Activated naive CD4-positive, alpha-beta T cell treated with anti-CD3 and anti-CD28 coated beads for 36 hours (primary cell): ENCODE measurements at regions not wholly inside any gene's neighbourhood (a gene's known extent, or its start where the extent isn't known, plus 50 kb on each side); places are given as distances from the start of the nearest gene placed in this dataset.

Experiments used
- CTCF ChIA-PET: fragments of 350-600 bp; sonication (Branson Sonifier 250); formaldehyde crosslinking; loops from one replicate; lab custom pipeline; 2021; ENCODE audit warnings: antibody characterized with exemption; lab: Charles Lee
- DNase-seq: peaks from one replicate; pipeline ENCODE4 v3.0.0-alpha.2; 2020
- H3K27ac Mint-ChIP-seq: one replicate; pipeline ENCODE4 v1.8.0; 2021; ENCODE audit warnings: mild to moderate bottlenecking, mixed read lengths
- H3K27me3 Mint-ChIP-seq: one replicate; pipeline ENCODE4 v1.8.0; 2021; ENCODE audit warnings: low read depth, mixed read lengths
- H3K36me3 Mint-ChIP-seq: one replicate; pipeline ENCODE4 v1.8.0; 2021; ENCODE audit warnings: low read depth, mixed read lengths
- H3K4me1 Mint-ChIP-seq: one replicate; pipeline ENCODE4 v1.8.0; 2021; ENCODE audit warnings: low read depth, mixed read lengths
- H3K4me3 Mint-ChIP-seq: one replicate; pipeline ENCODE4 v1.8.0; 2021; ENCODE audit warnings: mild to moderate bottlenecking, moderate library complexity, mixed read lengths
- H3K9me3 Mint-ChIP-seq: one replicate; pipeline ENCODE4 v1.8.0; 2021; ENCODE audit warnings: mixed read lengths
- intact Hi-C: fragments of 100-400 bp; cut with micrococcal nuclease; formaldehyde crosslinking; loops from one replicate; pipeline ENCODE4 v1.15.1; 2023

- no peak for DNase-seq
- CTCF ChIA-PET: no interaction called here
- intact Hi-C loops: no loop called here
- no peak overlapping the region for H3K4me3 Mint-ChIP-seq
- H3K4me1 Mint-ChIP-seq: no peaks in the 10 kb centered on the region
- H3K27me3 Mint-ChIP-seq: peaks cover 27% of the 10 kb centered on the region
- H3K27ac Mint-ChIP-seq: no peak overlapping the region
- no peaks in the 10 kb centered on the region for H3K36me3 Mint-ChIP-seq
- no peaks in the 10 kb centered on the region for H3K9me3 Mint-ChIP-seq
Observed at GRCh38 chr16:26744430-26744829, 322.3 kb upstream of the C16orf82 start.

GRCh38 chr16:26747760-26748159 lies 319.0 kb upstream of the C16orf82 start:
- intact Hi-C loops: no loop called here
- DNase-seq: no peak
- H3K4me3 Mint-ChIP-seq: no peak overlapping the region
- CTCF ChIA-PET: interaction anchor here (0.6 kb wide), 1 partner anchor 142 kb away, joined by 3 read pairs; no protein-coding TSS in a partner anchor
- H3K9me3 Mint-ChIP-seq: no peaks in the 10 kb centered on the region
- H3K27ac Mint-ChIP-seq: no peak overlapping the region
- no peaks in the 10 kb centered on the region for H3K4me1 Mint-ChIP-seq
- H3K36me3 Mint-ChIP-seq: no peaks in the 10 kb centered on the region
- peaks cover 38% of the 10 kb centered on the region for H3K27me3 Mint-ChIP-seq

GRCh38 chr16:26749072-26749471 lies 317.7 kb upstream of the C16orf82 start:
- intact Hi-C loops: no loop called here
- H3K27ac Mint-ChIP-seq: no peak overlapping the region
- H3K36me3 Mint-ChIP-seq: no peaks in the 10 kb centered on the region
- H3K9me3 Mint-ChIP-seq: no peaks in the 10 kb centered on the region
- peaks cover 34% of the 10 kb centered on the region for H3K27me3 Mint-ChIP-seq
- no peak overlapping the region for H3K4me3 Mint-ChIP-seq
- CTCF ChIA-PET: no interaction called here
- H3K4me1 Mint-ChIP-seq: no peaks in the 10 kb centered on the region
- no peak for DNase-seq

GRCh38 chr16:26752166-26752565 lies 314.6 kb upstream of the C16orf82 start:
- no peaks in the 10 kb centered on the region for H3K4me1 Mint-ChIP-seq
- intact Hi-C loops: no loop called here
- no peak for DNase-seq
- H3K27ac Mint-ChIP-seq: no peak overlapping the region
- H3K4me3 Mint-ChIP-seq: no peak overlapping the region
- CTCF ChIA-PET: no interaction called here
- no peaks in the 10 kb centered on the region for H3K36me3 Mint-ChIP-seq
- H3K9me3 Mint-ChIP-seq: no peaks in the 10 kb centered on the region
- H3K27me3 Mint-ChIP-seq: peaks cover 23% of the 10 kb centered on the region

- Mint-ChIP-seq H3K4me3 (no peak overlapping the region), H3K27ac (no peak overlapping the region), H3K4me1 (no peaks in the 10 kb centered on the region), H3K9me3 (no peaks in the 10 kb centered on the region), H3K27me3 (peaks cover 10% of the 10 kb centered on the region), H3K36me3 (no peaks in the 10 kb centered on the region)
- no peak for DNase-seq
- CTCF ChIA-PET: no interaction called here
- intact Hi-C loops: no loop called here
Observed at GRCh38 chr16:26756633-26757032, 310.1 kb upstream of the C16orf82 start.

GRCh38 chr16:26762594-26762993 lies 304.1 kb upstream of the C16orf82 start:
- no peak for DNase-seq
- Mint-ChIP-seq H3K4me3 (no peak overlapping the region), H3K4me1 (no peaks in the 10 kb centered on the region), H3K9me3 (no peaks in the 10 kb centered on the region), H3K36me3 (no peaks in the 10 kb centered on the region), H3K27ac (no peak overlapping the region), H3K27me3 (peaks cover 4% of the 10 kb centered on the region)
- CTCF ChIA-PET: no interaction called here
- intact Hi-C loops: no loop called here

GRCh38 chr16:26765087-26765486 lies 301.6 kb upstream of the C16orf82 start:
- Mint-ChIP-seq H3K27ac (no peak overlapping the region), H3K36me3 (no peaks in the 10 kb centered on the region), H3K4me1 (peaks cover 4% of the 10 kb centered on the region), H3K9me3 (no peaks in the 10 kb centered on the region), H3K4me3 (no peak overlapping the region), H3K27me3 (peaks cover 19% of the 10 kb centered on the region)
- CTCF ChIA-PET: no interaction called here
- intact Hi-C loops: no loop called here
- peak; percentile 24 for DNase-seq

- peaks cover 11% of the 10 kb centered on the region for H3K4me1 Mint-ChIP-seq
- H3K36me3 Mint-ChIP-seq: no peaks in the 10 kb centered on the region
- intact Hi-C loops: no loop called here
- H3K9me3 Mint-ChIP-seq: no peaks in the 10 kb centered on the region
- DNase-seq: no peak
- peak overlapping the region; percentile 7 for H3K27ac Mint-ChIP-seq
- H3K4me3 Mint-ChIP-seq: no peak overlapping the region
- CTCF ChIA-PET: no interaction called here
- H3K27me3 Mint-ChIP-seq: peaks cover 24% of the 10 kb centered on the region
Observed at GRCh38 chr16:26768385-26769010, 298.2 kb upstream of the C16orf82 start.

GRCh38 chr16:26770547-26770946 lies 296.2 kb upstream of the C16orf82 start:
- Mint-ChIP-seq H3K27ac (no peak overlapping the region), H3K9me3 (no peaks in the 10 kb centered on the region), H3K4me3 (no peak overlapping the region), H3K27me3 (peaks cover 30% of the 10 kb centered on the region), H3K36me3 (no peaks in the 10 kb centered on the region), H3K4me1 (peaks cover 11% of the 10 kb centered on the region)
- DNase-seq: no peak
- intact Hi-C loops: loop anchor here (5.0 kb wide), 1 partner anchor 803 kb away; no protein-coding TSS in a partner anchor
- CTCF ChIA-PET: no interaction called here

- DNase-seq: no peak
- Mint-ChIP-seq H3K27me3 (peaks cover 40% of the 10 kb centered on the region), H3K27ac (no peak overlapping the region), H3K9me3 (no peaks in the 10 kb centered on the region), H3K36me3 (no peaks in the 10 kb centered on the region), H3K4me1 (peaks cover 11% of the 10 kb centered on the region), H3K4me3 (no peak overlapping the region)
- intact Hi-C loops: loop anchor here (5.0 kb wide), 1 partner anchor 805 kb away; no protein-coding TSS in a partner anchor
- CTCF ChIA-PET: interaction anchor here (0.8 kb wide), 1 partner anchor 23 kb away, joined by 3 read pairs; no protein-coding TSS in a partner anchor
Observed at GRCh38 chr16:26772503-26772902, 294.2 kb upstream of the C16orf82 start.

- CTCF ChIA-PET: no interaction called here
- H3K27ac Mint-ChIP-seq: no peak overlapping the region
- no peaks in the 10 kb centered on the region for H3K9me3 Mint-ChIP-seq
- peaks cover 29% of the 10 kb centered on the region for H3K27me3 Mint-ChIP-seq
- intact Hi-C loops: no loop called here
- no peak for DNase-seq
- H3K4me1 Mint-ChIP-seq: peaks cover 2% of the 10 kb centered on the region
- H3K4me3 Mint-ChIP-seq: no peak overlapping the region
- no peaks in the 10 kb centered on the region for H3K36me3 Mint-ChIP-seq
Observed at GRCh38 chr16:26777821-26778220, 288.9 kb upstream of the C16orf82 start.

- CTCF ChIA-PET: no interaction called here
- Mint-ChIP-seq H3K4me3 (no peak overlapping the region), H3K4me1 (no peaks in the 10 kb centered on the region), H3K9me3 (no peaks in the 10 kb centered on the region), H3K36me3 (no peaks in the 10 kb centered on the region), H3K27me3 (peaks cover 9% of the 10 kb centered on the region), H3K27ac (no peak overlapping the region)
- no peak for DNase-seq
- intact Hi-C loops: no loop called here
Observed at GRCh38 chr16:26787924-26788323, 278.8 kb upstream of the C16orf82 start.

- Mint-ChIP-seq H3K4me3 (no peak overlapping the region), H3K9me3 (no peaks in the 10 kb centered on the region), H3K27me3 (peaks cover 16% of the 10 kb centered on the region), H3K27ac (no peak overlapping the region), H3K36me3 (no peaks in the 10 kb centered on the region), H3K4me1 (no peaks in the 10 kb centered on the region)
- CTCF ChIA-PET: interaction anchor here (0.6 kb wide), 1 partner anchor 219 kb away, joined by 3 read pairs; no protein-coding TSS in a partner anchor
- DNase-seq: no peak
- intact Hi-C loops: loop anchor here (10.0 kb wide), 2 partner anchors 146 to 956 kb away; no protein-coding TSS in a partner anchor
Observed at GRCh38 chr16:26791169-26791568, 275.6 kb upstream of the C16orf82 start.
